ENCODE measurements at regions not wholly inside any gene's neighbourhood (a gene's known extent, or its start where the extent isn't known, plus 50 kb on each side); places are given as distances from the start of the nearest gene placed in this dataset.

DNA sequence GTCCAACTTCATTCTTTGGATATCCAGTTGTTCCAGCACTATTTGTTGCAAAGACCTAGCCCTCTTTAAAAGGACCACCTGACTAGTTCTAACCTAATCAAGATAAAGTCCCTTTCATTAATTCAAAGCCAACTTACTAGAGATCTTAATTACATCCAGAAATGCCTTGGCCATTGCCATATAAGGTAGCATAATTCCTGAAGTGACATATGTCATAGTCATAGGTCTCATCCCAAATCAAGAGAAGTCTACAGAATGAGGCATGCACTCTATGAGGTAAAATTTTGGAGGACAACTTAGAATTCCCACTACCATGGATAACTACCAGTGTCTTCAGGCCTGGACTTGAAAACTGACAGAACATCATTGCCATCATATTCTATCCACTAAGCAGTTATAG lies 420.4 kb upstream of the ID4 start:
- no peak for TF ChIP-seq POLR2AphosphoS5 (IDR thresholded peaks at IDR 0.05; ENCODE audit: low read depth, low read length)
- TF ChIP-seq POU2F2 (IDR thresholded peaks at IDR 0.05; ENCODE audit: low read depth, low read length), result no peak
- TF ChIP-seq TAF1 (IDR thresholded peaks at IDR 0.05; ENCODE audit: low read depth, low read length), result no peak
- TF ChIP-seq POLR2A (IDR thresholded peaks at IDR 0.05; ENCODE audit: low read depth, low read length), result no peak
- TF ChIP-seq PAX5 (IDR thresholded peaks at IDR 0.05; ENCODE audit: insufficient read depth, low read length, severe bottlenecking), result no peak
